Osteoblast (primary cell): ENCODE measurements at regions not wholly inside any gene's neighbourhood (a gene's known extent, or its start where the extent isn't known, plus 50 kb on each side); places are given as distances from the start of the nearest gene placed in this dataset.

Source experiments
- DNase-seq: peaks from one replicate; pipeline ENCODE4 v3.0.0; 2011; ENCODE audit warnings: low spot score, mixed read lengths; ENCODE audit not compliant: insufficient read length; ENCODE audit errors: missing footprints
- H2AFZ ChIP-seq: 2 replicates; pipeline ENCODE4 v1.6.0; 2011; ENCODE audit warnings: mild to moderate bottlenecking, low read length
- H3K27ac ChIP-seq: 2 replicates; pipeline ENCODE4 v1.5.1; 2011; ENCODE audit warnings: mild to moderate bottlenecking, low read depth, low read length, moderate library complexity
- H3K27me3 ChIP-seq: 2 replicates; pipeline ENCODE4 v1.6.0; 2012; ENCODE audit warnings: mild to moderate bottlenecking, control low read depth, inconsistent platforms, low read length, moderate library complexity; ENCODE audit not compliant: insufficient read depth
- H3K36me3 ChIP-seq: 2 replicates; pipeline ENCODE4 v1.5.1; 2011; ENCODE audit warnings: mild to moderate bottlenecking, low read length, control low read depth, moderate library complexity; ENCODE audit not compliant: insufficient read depth
- H3K4me1 ChIP-seq: 2 replicates; pipeline ENCODE4 v1.5.1; 2011; ENCODE audit warnings: mild to moderate bottlenecking, low read length, control low read depth, moderate library complexity; ENCODE audit not compliant: insufficient read depth
- H3K4me2 ChIP-seq: 2 replicates; pipeline ENCODE4 v1.6.0; 2011; ENCODE audit warnings: mild to moderate bottlenecking, low read length; ENCODE audit not compliant: insufficient read depth
- H3K4me3 ChIP-seq: fragments of 200-600 bp; sonication (generic); 3 replicates; pipeline ENCODE4 v1.5.1; 2012; ENCODE audit warnings: mild to moderate bottlenecking, low read length, inconsistent platforms; ENCODE audit not compliant: insufficient read depth
- H3K79me2 ChIP-seq: 2 replicates; pipeline ENCODE4 v1.6.0; 2012; ENCODE audit warnings: mild to moderate bottlenecking, low read length, control low read depth, inconsistent platforms; ENCODE audit not compliant: insufficient read depth
- H3K9me3 ChIP-seq: 2 replicates; pipeline ENCODE4 v1.5.1; 2011; ENCODE audit warnings: low read depth, low read length, control low read depth
- H4K20me1 ChIP-seq: 2 replicates; pipeline ENCODE4 v1.6.0; 2012; ENCODE audit warnings: mild to moderate bottlenecking, low read length, control low read depth; ENCODE audit not compliant: insufficient read depth
- TF ChIP-seq, protein P1 (sequence below): IDR thresholded peaks from 2 replicates; pipeline ENCODE4 v1.5.1; 2011; ENCODE audit warnings: mild to moderate bottlenecking, low read depth, low read length, moderate library complexity; ENCODE audit errors: extremely low read depth

DNA sequence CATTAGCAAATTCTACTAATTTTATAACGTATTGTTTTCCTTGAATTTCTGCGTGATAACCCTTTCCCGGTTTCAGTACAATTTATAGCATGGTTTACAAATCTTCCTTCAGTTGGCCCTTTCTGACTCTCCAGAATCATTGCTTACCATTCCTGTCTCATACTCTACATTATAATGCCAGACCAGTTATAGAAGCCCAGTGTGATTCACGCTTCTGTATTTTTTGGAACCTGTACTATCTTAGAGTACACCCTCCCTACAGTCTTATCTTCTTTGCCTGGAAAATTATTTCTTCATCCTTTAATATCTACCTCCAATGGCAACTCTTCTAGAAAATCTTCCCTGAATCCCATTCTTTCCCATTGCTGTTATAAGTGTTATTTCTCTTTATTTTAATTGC lies 391.6 kb upstream of the SYT4 start:
- no peak for DNase-seq
- Histone ChIP-seq H3K79me2 (no peaks in the 10 kb centered on the region), H3K4me3 (no peak overlapping the region), H3K36me3 (no peaks in the 10 kb centered on the region), H3K9me3 (no peaks in the 10 kb centered on the region), H2AFZ (no peak overlapping the region), H3K4me1 (peaks cover 12% of the 10 kb centered on the region), H4K20me1 (no peaks in the 10 kb centered on the region), H3K4me2 (no peak overlapping the region), H3K27me3 (no peaks in the 10 kb centered on the region), H3K27ac (no peak overlapping the region)
- TF ChIP-seq, protein P1, sequence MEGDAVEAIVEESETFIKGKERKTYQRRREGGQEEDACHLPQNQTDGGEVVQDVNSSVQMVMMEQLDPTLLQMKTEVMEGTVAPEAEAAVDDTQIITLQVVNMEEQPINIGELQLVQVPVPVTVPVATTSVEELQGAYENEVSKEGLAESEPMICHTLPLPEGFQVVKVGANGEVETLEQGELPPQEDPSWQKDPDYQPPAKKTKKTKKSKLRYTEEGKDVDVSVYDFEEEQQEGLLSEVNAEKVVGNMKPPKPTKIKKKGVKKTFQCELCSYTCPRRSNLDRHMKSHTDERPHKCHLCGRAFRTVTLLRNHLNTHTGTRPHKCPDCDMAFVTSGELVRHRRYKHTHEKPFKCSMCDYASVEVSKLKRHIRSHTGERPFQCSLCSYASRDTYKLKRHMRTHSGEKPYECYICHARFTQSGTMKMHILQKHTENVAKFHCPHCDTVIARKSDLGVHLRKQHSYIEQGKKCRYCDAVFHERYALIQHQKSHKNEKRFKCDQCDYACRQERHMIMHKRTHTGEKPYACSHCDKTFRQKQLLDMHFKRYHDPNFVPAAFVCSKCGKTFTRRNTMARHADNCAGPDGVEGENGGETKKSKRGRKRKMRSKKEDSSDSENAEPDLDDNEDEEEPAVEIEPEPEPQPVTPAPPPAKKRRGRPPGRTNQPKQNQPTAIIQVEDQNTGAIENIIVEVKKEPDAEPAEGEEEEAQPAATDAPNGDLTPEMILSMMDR = no peak

DNA sequence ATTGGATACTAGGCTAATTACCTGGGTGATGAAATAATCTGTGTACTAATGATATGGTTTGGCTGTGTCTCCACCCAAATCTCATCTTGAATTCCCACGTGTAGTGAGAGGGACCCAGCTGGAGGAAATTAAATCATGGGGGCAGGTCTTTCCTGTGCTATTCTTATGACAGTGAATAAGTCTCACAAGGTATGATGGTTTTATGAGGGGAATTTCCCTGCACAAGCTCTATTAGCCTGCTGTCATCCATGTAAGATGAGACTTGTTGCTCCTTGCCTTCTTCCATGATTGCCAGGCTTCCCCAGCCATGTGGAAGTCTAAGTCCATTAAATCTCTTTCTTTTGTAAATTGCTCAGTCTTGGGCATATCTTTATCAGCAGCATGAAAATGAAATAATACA lies 394.1 kb upstream of the SYT4 start:
- Histone ChIP-seq H3K36me3 (no peaks in the 10 kb centered on the region), H3K27me3 (no peaks in the 10 kb centered on the region), H4K20me1 (no peaks in the 10 kb centered on the region), H3K9me3 (no peaks in the 10 kb centered on the region), H3K4me3 (no peak overlapping the region), H3K4me1 (no peaks in the 10 kb centered on the region), H2AFZ (no peak overlapping the region), H3K4me2 (no peak overlapping the region), H3K79me2 (no peaks in the 10 kb centered on the region), H3K27ac (no peak overlapping the region)
- TF ChIP-seq, protein P1 = no peak
- no peak for DNase-seq

DNA sequence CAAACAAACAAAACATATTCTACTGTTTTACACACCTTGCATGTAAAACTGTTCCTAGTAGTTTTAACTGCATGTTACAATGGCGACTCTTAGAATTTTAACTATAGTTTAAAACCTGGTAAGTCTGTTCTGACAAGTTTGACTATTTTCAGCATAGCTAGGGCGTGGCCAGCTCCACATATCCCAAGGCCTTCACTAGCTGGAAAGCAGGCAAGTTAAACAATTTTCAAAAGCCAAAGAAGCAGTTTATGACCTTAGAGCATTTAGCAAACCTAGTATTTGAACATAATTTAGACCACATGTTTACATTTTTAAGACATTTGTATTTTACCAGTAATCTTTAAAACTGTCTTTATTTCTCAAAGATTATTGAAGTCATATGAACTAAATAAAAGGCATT lies 402.8 kb upstream of the SYT4 start:
- H3K27me3 ChIP-seq = no peaks in the 10 kb centered on the region
- H3K9me3 ChIP-seq = no peaks in the 10 kb centered on the region
- TF ChIP-seq, protein P1 = no peak
- no peak overlapping the region for H3K4me3 ChIP-seq
- no peaks in the 10 kb centered on the region for H3K4me1 ChIP-seq
- no peak for DNase-seq
- no peaks in the 10 kb centered on the region for H4K20me1 ChIP-seq
- H2AFZ ChIP-seq = no peak overlapping the region
- no peak overlapping the region for H3K4me2 ChIP-seq
- H3K79me2 ChIP-seq = no peaks in the 10 kb centered on the region
- no peaks in the 10 kb centered on the region for H3K36me3 ChIP-seq
- H3K27ac ChIP-seq = no peak overlapping the region

DNA sequence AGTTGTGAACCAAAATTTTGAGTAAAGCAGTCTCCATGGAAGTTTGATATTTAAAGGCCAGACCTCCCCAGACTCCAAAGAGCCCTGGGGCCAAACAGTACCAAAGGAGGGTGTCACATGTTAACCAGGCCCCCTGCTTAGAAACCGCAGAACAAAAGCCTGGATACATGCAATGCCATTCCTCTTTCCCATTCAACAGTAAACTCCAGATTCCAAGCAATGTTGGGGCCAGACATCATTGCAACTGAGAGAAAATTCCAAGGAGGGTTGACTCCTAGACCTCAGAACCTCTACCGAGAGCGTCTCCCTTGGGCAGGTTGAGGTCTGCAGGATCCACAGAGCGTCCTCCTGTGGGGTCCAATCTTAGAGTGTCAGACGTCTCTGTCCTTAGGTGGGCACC lies 404.4 kb upstream of the SYT4 start:
- Histone ChIP-seq H3K4me1 (no peaks in the 10 kb centered on the region), H4K20me1 (no peaks in the 10 kb centered on the region), H3K79me2 (no peaks in the 10 kb centered on the region), H3K36me3 (no peaks in the 10 kb centered on the region), H3K9me3 (no peaks in the 10 kb centered on the region), H3K27me3 (no peaks in the 10 kb centered on the region), H3K4me3 (no peak overlapping the region), H3K4me2 (no peak overlapping the region), H2AFZ (no peak overlapping the region), H3K27ac (no peak overlapping the region)
- no peak for DNase-seq
- TF ChIP-seq, protein P1 = no peak
